ENCODE measurements at regions not wholly inside any gene's neighbourhood (a gene's known extent, or its start where the extent isn't known, plus 50 kb on each side); places are given as distances from the start of the nearest gene placed in this dataset.

GRCh38 chr4:64564126-64564525, 154.9 kb upstream of the TECRL start:
- Histone ChIP-seq H3K9ac (ENCODE audit: low read length) (no peak overlapping the region), H3K27ac (ENCODE audit: low read length) (no peak overlapping the region), H3K27me3 (ENCODE audit: control insufficient read depth, insufficient read depth, low read length) (no peaks in the 10 kb centered on the region), H3K36me3 (ENCODE audit: control insufficient read depth, low read depth, low read length) (no peaks in the 10 kb centered on the region), H3K4me1 (ENCODE audit: control insufficient read depth, low read depth, low read length) (no peaks in the 10 kb centered on the region), H3K9me3 (ENCODE audit: control insufficient read depth, low read depth, low read length) (no peaks in the 10 kb centered on the region), H3K4me3 (ENCODE audit: low read length) (no peak overlapping the region)

GRCh38 chr4:64559571-64559970, 150.3 kb upstream of the TECRL start:
- no peak overlapping the region for H3K9ac ChIP-seq (ENCODE audit: low read length)
- H3K36me3 ChIP-seq (ENCODE audit: control insufficient read depth, low read depth, low read length), result no peaks in the 10 kb centered on the region
- no peaks in the 10 kb centered on the region for H3K9me3 ChIP-seq (ENCODE audit: control insufficient read depth, low read depth, low read length)
- no peaks in the 10 kb centered on the region for H3K4me1 ChIP-seq (ENCODE audit: control insufficient read depth, low read depth, low read length)
- H3K27ac ChIP-seq (ENCODE audit: low read length), result no peak overlapping the region
- no peaks in the 10 kb centered on the region for H3K27me3 ChIP-seq (ENCODE audit: control insufficient read depth, insufficient read depth, low read length)
- no peak overlapping the region for H3K4me3 ChIP-seq (ENCODE audit: low read length)

- H3K9ac ChIP-seq (ENCODE audit: low read length), result no peak overlapping the region
- no peaks in the 10 kb centered on the region for H3K36me3 ChIP-seq (ENCODE audit: control insufficient read depth, low read depth, low read length)
- no peaks in the 10 kb centered on the region for H3K27me3 ChIP-seq (ENCODE audit: control insufficient read depth, insufficient read depth, low read length)
- no peaks in the 10 kb centered on the region for H3K9me3 ChIP-seq (ENCODE audit: control insufficient read depth, low read depth, low read length)
- H3K4me3 ChIP-seq (ENCODE audit: low read length), result no peak overlapping the region
- H3K27ac ChIP-seq (ENCODE audit: low read length), result no peak overlapping the region
- H3K4me1 ChIP-seq (ENCODE audit: control insufficient read depth, low read depth, low read length), result no peaks in the 10 kb centered on the region
These were observed 141.9 kb upstream of the TECRL start for GRCh38 chr4:64551125-64551524.

GRCh38 chr4:64545593-64545992, 136.3 kb upstream of the TECRL start:
- Histone ChIP-seq H3K36me3 (ENCODE audit: control insufficient read depth, low read depth, low read length) (no peaks in the 10 kb centered on the region), H3K9ac (ENCODE audit: low read length) (no peak overlapping the region), H3K4me3 (ENCODE audit: low read length) (no peak overlapping the region), H3K27me3 (ENCODE audit: control insufficient read depth, insufficient read depth, low read length) (no peaks in the 10 kb centered on the region), H3K4me1 (ENCODE audit: control insufficient read depth, low read depth, low read length) (no peaks in the 10 kb centered on the region), H3K27ac (ENCODE audit: low read length) (no peak overlapping the region), H3K9me3 (ENCODE audit: control insufficient read depth, low read depth, low read length) (no peaks in the 10 kb centered on the region)

- Histone ChIP-seq H3K4me1 (ENCODE audit: control insufficient read depth, low read depth, low read length) (no peaks in the 10 kb centered on the region), H3K9me3 (ENCODE audit: control insufficient read depth, low read depth, low read length) (no peaks in the 10 kb centered on the region), H3K4me3 (ENCODE audit: low read length) (no peak overlapping the region), H3K27ac (ENCODE audit: low read length) (no peak overlapping the region), H3K27me3 (ENCODE audit: control insufficient read depth, insufficient read depth, low read length) (no peaks in the 10 kb centered on the region), H3K9ac (ENCODE audit: low read length) (no peak overlapping the region), H3K36me3 (ENCODE audit: control insufficient read depth, low read depth, low read length) (no peaks in the 10 kb centered on the region)
These were observed 130.1 kb upstream of the TECRL start for GRCh38 chr4:64539234-64539849.

GRCh38 chr4:64538219-64538618, 129.0 kb upstream of the TECRL start:
- H3K36me3 ChIP-seq (ENCODE audit: control insufficient read depth, low read depth, low read length), result no peaks in the 10 kb centered on the region
- H3K27me3 ChIP-seq (ENCODE audit: control insufficient read depth, insufficient read depth, low read length), result no peaks in the 10 kb centered on the region
- no peaks in the 10 kb centered on the region for H3K9me3 ChIP-seq (ENCODE audit: control insufficient read depth, low read depth, low read length)
- H3K27ac ChIP-seq (ENCODE audit: low read length), result no peak overlapping the region
- H3K4me3 ChIP-seq (ENCODE audit: low read length), result no peak overlapping the region
- H3K9ac ChIP-seq (ENCODE audit: low read length), result no peak overlapping the region
- no peaks in the 10 kb centered on the region for H3K4me1 ChIP-seq (ENCODE audit: control insufficient read depth, low read depth, low read length)

GRCh38 chr4:64533637-64534036, 124.4 kb upstream of the TECRL start:
- no peaks in the 10 kb centered on the region for H3K27me3 ChIP-seq (ENCODE audit: control insufficient read depth, insufficient read depth, low read length)
- H3K9me3 ChIP-seq (ENCODE audit: control insufficient read depth, low read depth, low read length), result no peaks in the 10 kb centered on the region
- H3K4me3 ChIP-seq (ENCODE audit: low read length), result no peak overlapping the region
- no peak overlapping the region for H3K27ac ChIP-seq (ENCODE audit: low read length)
- no peak overlapping the region for H3K9ac ChIP-seq (ENCODE audit: low read length)
- no peaks in the 10 kb centered on the region for H3K4me1 ChIP-seq (ENCODE audit: control insufficient read depth, low read depth, low read length)
- no peaks in the 10 kb centered on the region for H3K36me3 ChIP-seq (ENCODE audit: control insufficient read depth, low read depth, low read length)

GRCh38 chr4:64533159-64533558, 123.9 kb upstream of the TECRL start:
- no peaks in the 10 kb centered on the region for H3K4me1 ChIP-seq (ENCODE audit: control insufficient read depth, low read depth, low read length)
- no peak overlapping the region for H3K9ac ChIP-seq (ENCODE audit: low read length)
- H3K27ac ChIP-seq (ENCODE audit: low read length), result no peak overlapping the region
- H3K27me3 ChIP-seq (ENCODE audit: control insufficient read depth, insufficient read depth, low read length), result no peaks in the 10 kb centered on the region
- no peak overlapping the region for H3K4me3 ChIP-seq (ENCODE audit: low read length)
- no peaks in the 10 kb centered on the region for H3K9me3 ChIP-seq (ENCODE audit: control insufficient read depth, low read depth, low read length)
- H3K36me3 ChIP-seq (ENCODE audit: control insufficient read depth, low read depth, low read length), result no peaks in the 10 kb centered on the region

GRCh38 chr4:64520421-64520820, 111.2 kb upstream of the TECRL start:
- no peaks in the 10 kb centered on the region for H3K4me1 ChIP-seq (ENCODE audit: control insufficient read depth, low read depth, low read length)
- no peaks in the 10 kb centered on the region for H3K27me3 ChIP-seq (ENCODE audit: control insufficient read depth, insufficient read depth, low read length)
- no peaks in the 10 kb centered on the region for H3K9me3 ChIP-seq (ENCODE audit: control insufficient read depth, low read depth, low read length)
- H3K27ac ChIP-seq (ENCODE audit: low read length), result no peak overlapping the region
- no peaks in the 10 kb centered on the region for H3K36me3 ChIP-seq (ENCODE audit: control insufficient read depth, low read depth, low read length)
- H3K9ac ChIP-seq (ENCODE audit: low read length), result no peak overlapping the region
- no peak overlapping the region for H3K4me3 ChIP-seq (ENCODE audit: low read length)

- Histone ChIP-seq H3K4me3 (ENCODE audit: low read length) (no peak overlapping the region), H3K9ac (ENCODE audit: low read length) (no peak overlapping the region), H3K27ac (ENCODE audit: low read length) (no peak overlapping the region), H3K36me3 (ENCODE audit: control insufficient read depth, low read depth, low read length) (no peaks in the 10 kb centered on the region), H3K27me3 (ENCODE audit: control insufficient read depth, insufficient read depth, low read length) (no peaks in the 10 kb centered on the region), H3K9me3 (ENCODE audit: control insufficient read depth, low read depth, low read length) (no peaks in the 10 kb centered on the region), H3K4me1 (ENCODE audit: control insufficient read depth, low read depth, low read length) (no peaks in the 10 kb centered on the region)
These were observed 109.3 kb upstream of the TECRL start for GRCh38 chr4:64518600-64518999.

- Histone ChIP-seq H3K27ac (ENCODE audit: low read length) (no peak overlapping the region), H3K36me3 (ENCODE audit: control insufficient read depth, low read depth, low read length) (no peaks in the 10 kb centered on the region), H3K4me1 (ENCODE audit: control insufficient read depth, low read depth, low read length) (no peaks in the 10 kb centered on the region), H3K9ac (ENCODE audit: low read length) (no peak overlapping the region), H3K27me3 (ENCODE audit: control insufficient read depth, insufficient read depth, low read length) (no peaks in the 10 kb centered on the region), H3K4me3 (ENCODE audit: low read length) (no peak overlapping the region), H3K9me3 (ENCODE audit: control insufficient read depth, low read depth, low read length) (no peaks in the 10 kb centered on the region)
These were observed 106.9 kb upstream of the TECRL start for GRCh38 chr4:64516176-64516575.

- Histone ChIP-seq H3K9me3 (ENCODE audit: control insufficient read depth, low read depth, low read length) (no peaks in the 10 kb centered on the region), H3K36me3 (ENCODE audit: control insufficient read depth, low read depth, low read length) (no peaks in the 10 kb centered on the region), H3K4me1 (ENCODE audit: control insufficient read depth, low read depth, low read length) (no peaks in the 10 kb centered on the region), H3K9ac (ENCODE audit: low read length) (no peak overlapping the region), H3K27me3 (ENCODE audit: control insufficient read depth, insufficient read depth, low read length) (no peaks in the 10 kb centered on the region), H3K4me3 (ENCODE audit: low read length) (no peak overlapping the region), H3K27ac (ENCODE audit: low read length) (no peak overlapping the region)
These were observed 98.8 kb upstream of the TECRL start for GRCh38 chr4:64508089-64508488.

All from iPS-18a (cell line).